HFF-Myc (cell line): ENCODE measurements at regions not wholly inside any gene's neighbourhood (a gene's known extent, or its start where the extent isn't known, plus 50 kb on each side); places are given as distances from the start of the nearest gene placed in this dataset.

Experiments
- DNase-seq: peaks from one replicate; pipeline ENCODE4 v3.0.0-alpha.2; 2011; ENCODE audit warnings: low read depth; ENCODE audit errors: extremely low read depth
- H3K4me3 ChIP-seq: replicated peaks from 2 replicates; pipeline ENCODE4 v1.5.1; 2011; ENCODE audit warnings: low read depth, mild to moderate bottlenecking, control low read depth, low read length
- CTCF ChIP-seq: IDR thresholded peaks from 2 replicates; pipeline ENCODE4 v1.5.1; 2012; ENCODE audit warnings: mild to moderate bottlenecking, low read depth, low read length, control low read depth; ENCODE audit errors: missing control alignments

GRCh38 chr3:118597184-118597583 lies 437.5 kb downstream of the IGSF11 start:
- DNase-seq, result no peak
- H3K4me3 ChIP-seq, result no peak overlapping the region
- TF ChIP-seq CTCF, result no peak

DNA sequence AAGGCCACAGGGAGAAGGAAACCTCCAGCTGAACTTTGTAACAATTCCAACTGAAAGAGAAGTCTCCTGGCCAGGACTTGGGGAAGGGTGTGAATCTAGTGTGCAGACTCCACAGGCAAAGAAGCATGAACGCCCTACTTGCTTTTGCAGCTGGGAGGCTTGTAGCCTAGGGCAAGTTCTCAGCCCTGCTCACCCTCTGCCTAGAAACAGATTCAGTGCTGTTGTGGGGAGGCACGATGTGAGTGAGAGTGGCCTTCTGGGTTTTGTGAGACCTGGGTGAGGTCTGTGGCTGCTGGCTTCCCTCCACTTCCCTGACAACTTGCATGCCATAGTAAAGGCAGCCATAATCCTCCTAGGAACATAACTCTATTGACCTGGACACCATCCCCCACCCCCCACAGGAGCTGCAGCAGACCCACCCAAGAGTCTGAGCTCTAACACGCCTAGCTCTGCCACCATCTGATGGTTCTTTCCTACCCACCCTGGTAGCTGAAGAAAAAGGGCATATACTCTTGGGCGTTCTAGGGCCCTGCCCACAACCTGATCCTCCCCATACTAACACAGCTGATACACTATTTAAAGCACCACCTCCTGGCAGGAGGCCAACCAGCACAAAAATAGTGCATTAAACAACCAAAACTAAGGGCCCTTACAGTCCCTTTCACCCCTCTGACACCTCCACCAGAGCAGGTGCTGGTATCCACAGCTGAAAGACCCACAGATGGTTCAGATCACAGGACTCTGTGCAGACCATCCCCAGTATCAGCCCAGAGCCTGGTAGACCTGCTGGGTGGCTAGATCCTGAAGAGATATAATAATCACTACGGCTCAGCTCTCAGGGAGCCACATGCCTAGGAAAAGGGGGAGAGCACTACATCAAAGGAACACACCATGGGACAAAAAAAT lies 426.5 kb downstream of the IGSF11 start:
- DNase-seq, result no peak
- no peak overlapping the region for H3K4me3 ChIP-seq
- TF ChIP-seq CTCF, result no peak

- no peak for DNase-seq
- no peak overlapping the region for H3K4me3 ChIP-seq
- TF ChIP-seq CTCF, result no peak
Measured at GRCh38 chr3:118618247-118619040, 416.2 kb downstream of the IGSF11 start.

DNA sequence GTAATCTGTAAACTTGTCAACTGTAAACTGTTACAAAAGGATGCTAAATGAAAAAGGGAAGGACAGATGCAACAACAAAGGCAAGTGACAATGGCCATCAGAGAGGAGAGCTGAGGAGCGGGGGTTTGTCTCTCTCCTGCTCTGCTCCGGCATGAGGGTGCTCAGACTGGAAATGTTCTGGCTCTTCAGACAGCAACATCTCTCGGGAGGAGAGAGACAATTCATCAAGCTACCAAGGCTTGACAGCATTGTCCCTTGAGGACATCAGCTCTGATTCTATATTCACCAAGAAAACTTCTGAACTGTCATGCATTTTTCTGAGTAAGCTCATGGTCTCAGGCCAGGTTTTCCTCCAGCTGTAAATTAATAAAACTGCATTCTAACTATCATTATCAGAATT lies 408.2 kb downstream of the IGSF11 start:
- H3K4me3 ChIP-seq, result no peak overlapping the region
- DNase-seq, result no peak
- no peak for TF ChIP-seq CTCF

GRCh38 chr3:118628704-118629341 lies 405.8 kb downstream of the IGSF11 start:
- TF ChIP-seq CTCF, result peak; percentile 42
- peak; percentile 6 for DNase-seq

DNA sequence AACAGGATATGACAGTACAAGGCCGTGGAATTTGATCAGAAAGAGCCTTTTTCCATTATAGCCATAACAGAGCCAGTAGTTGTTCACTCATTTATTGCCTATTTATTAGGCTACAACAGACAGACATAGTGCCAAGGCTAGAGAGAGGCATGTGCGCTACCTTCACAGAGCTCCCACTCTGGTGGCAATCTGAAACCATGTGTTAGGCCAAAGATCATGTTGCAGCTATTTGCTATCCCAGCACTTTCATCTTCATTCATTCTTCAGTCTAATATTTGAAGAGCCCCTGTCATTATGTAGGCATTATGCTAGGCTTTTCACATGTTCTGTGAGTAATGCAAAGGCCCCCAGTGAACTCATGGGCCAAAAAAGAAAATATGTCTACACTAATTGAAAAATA lies 404.8 kb downstream of the IGSF11 start:
- no peak overlapping the region for H3K4me3 ChIP-seq
- DNase-seq, result no peak
- no peak for TF ChIP-seq CTCF

More at GRCh38 chr3:118628704-118629341, 405.8 kb downstream of the IGSF11 start:
- H3K4me3 ChIP-seq, result no peak overlapping the region
